HTR-8/SVneo (cell line): ENCODE measurements at regions not wholly inside any gene's neighbourhood (a gene's known extent, or its start where the extent isn't known, plus 50 kb on each side); places are given as distances from the start of the nearest gene placed in this dataset.

Source experiments
- DNase-seq: peaks from one replicate; pipeline ENCODE4 v3.0.0; 2011; ENCODE audit warnings: low spot score, mixed read lengths; ENCODE audit not compliant: insufficient read length
- FAIRE-seq: peaks from 2 replicates; lab custom pipeline; 2011; peaks lifted over from hg19 to GRCh38; lab: Jason Lieb, UNC

DNA sequence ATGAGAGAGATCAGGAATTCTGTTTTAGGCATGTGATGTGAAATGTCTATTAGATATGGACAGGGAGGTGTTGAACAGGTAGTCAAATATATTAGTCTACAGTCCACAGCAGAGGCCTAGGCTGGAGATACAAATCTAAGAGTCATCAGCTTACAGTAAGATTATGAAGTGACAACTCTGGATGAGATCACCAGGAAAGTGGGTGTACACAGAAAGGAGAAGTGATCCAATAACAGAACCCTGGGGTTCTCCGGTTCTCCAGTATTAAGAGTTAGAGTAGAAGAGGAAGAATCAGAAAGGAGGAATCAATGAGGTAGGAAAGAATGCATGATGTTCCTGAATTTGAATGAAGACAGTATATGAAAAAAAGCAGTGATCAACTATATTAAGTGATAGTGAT is 362.3 kb downstream of the FIGN start:
- DNase-seq = no peak
- no peak for FAIRE-seq

GRCh38 chr2:163370169-163370886 is 365.5 kb downstream of the FIGN start:
- DNase-seq (no peak), FAIRE-seq (no peak)

DNA sequence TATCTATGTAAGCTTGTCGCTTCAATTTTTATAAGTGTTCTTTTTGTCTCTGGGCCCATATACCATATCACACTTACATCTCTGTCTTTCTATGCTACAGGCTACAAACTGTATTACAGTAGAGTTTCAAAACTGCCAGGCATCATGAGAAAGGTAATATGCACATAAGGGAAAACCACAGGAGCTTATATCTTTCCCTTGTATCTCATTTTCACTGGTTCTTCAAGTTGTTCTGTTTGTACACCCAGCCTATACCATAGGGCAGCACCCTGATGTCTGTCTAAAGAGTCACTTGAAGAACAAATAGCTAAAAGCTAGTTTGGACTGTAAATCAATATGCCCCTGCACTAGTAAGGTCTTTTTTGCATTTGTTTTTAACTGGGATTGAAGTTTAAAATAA is 366.7 kb downstream of the FIGN start:
- FAIRE-seq (no peak), DNase-seq (no peak)

DNA sequence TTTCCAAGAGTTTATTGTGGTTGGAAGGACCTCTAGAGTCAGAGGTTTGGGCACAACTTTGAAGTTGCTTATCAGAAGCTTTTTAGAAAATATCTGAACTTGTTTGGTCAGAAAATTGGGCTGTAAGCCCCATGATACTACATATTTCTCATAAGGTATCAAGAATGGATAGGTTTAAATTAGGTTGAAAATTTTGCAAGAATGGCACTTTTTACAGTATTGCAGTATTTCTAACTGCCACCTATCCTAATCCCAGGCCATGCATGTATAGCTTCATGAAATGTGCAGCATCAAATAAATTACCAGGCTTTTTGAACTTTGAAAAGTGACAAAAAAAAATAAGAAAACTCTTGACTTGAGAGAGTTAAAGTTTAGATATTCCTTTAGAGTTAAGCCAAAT is 367.2 kb downstream of the FIGN start:
- FAIRE-seq (no peak), DNase-seq (no peak)

DNA sequence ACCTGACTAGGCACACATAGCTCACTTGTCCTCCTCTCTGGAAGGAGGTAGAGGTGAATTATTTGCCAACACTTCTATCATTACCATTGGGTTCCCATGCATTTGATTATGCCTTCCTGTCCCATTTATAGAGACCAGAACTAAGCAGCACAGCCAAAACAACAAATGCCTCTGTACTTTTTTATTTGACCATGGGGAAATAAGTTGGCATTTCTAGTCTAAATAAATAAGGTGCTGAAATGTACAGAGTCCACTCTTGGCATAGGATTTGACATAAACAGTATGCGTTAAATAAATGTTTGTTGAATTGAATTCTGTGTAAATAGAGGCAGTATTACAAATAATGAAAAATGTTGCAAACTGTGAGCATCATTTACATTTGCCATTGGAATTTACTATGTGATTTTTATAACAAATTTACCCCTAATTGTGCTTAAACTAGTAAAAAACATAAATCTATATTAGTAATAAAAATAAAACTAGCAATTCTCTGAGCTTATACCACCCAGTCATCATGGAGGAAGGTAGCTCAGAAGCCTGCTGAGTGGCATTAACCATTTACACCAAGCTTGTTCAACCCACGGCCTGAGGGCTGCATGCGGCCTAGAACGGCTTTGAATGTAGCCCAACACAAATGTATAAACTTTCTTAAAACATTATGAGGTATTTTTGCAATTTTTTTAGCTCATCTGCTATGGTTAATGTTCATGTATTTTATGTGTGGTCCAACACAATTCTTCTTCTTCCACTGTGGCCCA is 367.8 kb downstream of the FIGN start:
- no peak for FAIRE-seq
- DNase-seq = no peak

DNA sequence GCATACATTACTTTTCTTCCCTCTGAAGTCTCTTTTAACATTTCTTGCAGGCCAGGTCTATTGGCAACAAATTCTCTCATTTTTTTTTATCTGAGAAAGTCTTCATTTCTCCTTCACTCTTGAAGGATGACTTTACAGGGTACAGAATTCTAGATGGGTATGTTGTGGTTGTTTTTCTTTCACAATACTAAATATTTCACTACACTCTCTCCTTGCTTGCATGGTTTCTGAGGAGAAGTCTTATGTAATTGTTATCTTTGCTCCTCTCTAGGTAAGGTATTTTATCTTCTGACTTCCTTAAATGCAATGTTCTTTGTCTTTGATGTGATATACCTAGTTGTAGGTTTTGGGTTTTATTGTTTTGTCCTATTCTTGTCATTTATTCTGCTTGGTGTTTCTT is 371.1 kb downstream of the FIGN start:
- DNase-seq (no peak), FAIRE-seq (no peak)

GRCh38 chr2:163353551-163353950 is 382.3 kb downstream of the FIGN start:
- no peak for FAIRE-seq

DNA sequence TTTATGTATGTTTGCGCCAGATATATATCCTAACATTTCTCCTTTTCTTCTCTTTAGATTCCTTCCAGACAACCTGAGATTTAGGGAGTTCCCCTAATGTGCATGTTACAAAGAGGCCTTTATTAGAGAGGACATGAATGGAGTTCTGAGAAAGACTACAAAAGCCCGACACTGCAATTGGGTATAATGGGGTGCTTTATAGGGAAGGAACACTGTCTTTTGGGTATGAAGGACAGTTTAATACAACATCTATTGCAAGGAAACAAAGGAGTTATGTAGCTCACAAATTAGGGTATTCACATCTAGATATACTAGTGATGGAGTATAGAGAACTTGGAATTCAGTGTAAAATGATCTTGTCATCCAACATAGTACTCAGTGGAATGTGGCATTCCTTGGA is 383.8 kb downstream of the FIGN start:
- no peak for FAIRE-seq
- no peak for DNase-seq

More at GRCh38 chr2:163353551-163353950, 382.3 kb downstream of the FIGN start:
- no peak for DNase-seq

- DNase-seq = no peak
- FAIRE-seq = no peak
Observed at GRCh38 chr2:163351143-163351542, 384.7 kb downstream of the FIGN start.

DNA sequence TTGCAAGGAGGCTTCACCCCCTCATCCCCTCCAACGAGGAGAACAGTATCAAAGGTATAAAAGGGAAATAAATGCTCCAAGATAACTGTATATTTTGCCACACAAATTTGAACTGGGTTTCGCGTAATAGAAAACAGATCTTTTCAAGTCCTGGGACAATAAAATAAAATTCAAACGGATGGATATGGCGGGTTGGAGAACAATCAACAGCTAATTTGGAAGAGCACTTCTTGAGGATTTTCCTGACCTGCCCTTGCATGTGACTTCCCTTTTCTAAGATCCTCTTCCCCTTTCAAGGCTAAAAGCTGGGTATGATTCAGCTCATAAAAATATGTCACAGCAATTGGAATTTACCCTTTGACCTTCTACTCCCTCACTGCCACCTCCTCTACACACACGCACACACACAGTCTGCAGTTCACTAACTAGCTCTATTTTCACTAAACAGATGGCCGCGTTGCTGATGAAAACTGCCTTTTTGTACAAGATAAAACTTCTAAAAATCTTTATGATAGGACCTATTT is 386.9 kb downstream of the FIGN start:
- FAIRE-seq (peak; percentile 96), DNase-seq (peak; percentile 57)

- FAIRE-seq = peak; percentile 96
- peak; percentile 80 for DNase-seq
Observed at GRCh38 chr2:163347982-163348856, 387.6 kb downstream of the FIGN start.

- FAIRE-seq (no peak), DNase-seq (peak; percentile 17)
Observed at GRCh38 chr2:163345795-163346573, 389.8 kb downstream of the FIGN start.

GRCh38 chr2:163343316-163343715 is 392.5 kb downstream of the FIGN start:
- FAIRE-seq (no peak), DNase-seq (no peak)

GRCh38 chr2:163341426-163341825 is 394.4 kb downstream of the FIGN start:
- FAIRE-seq (no peak), DNase-seq (no peak)

GRCh38 chr2:163338270-163338669 is 397.5 kb downstream of the FIGN start:
- FAIRE-seq (no peak), DNase-seq (no peak)

DNA sequence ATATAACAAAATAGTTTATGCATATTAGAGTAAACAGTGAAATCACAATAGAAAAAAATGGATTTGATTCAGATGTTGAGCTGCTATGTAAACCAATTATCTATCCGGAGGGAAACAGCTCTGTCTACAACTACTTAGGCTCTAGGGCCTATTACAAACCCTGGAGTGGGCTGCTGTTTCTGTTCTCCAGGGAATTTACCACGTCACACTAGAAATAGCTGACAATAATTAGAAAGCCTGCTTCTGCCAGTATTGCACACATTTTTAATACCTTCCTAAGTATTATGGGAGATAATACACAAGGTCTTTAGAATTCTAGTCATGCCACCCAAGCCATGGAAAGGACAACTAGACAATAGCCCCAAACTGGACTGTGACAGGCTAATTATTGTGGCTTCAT is 411.1 kb downstream of the FIGN start:
- DNase-seq = no peak
- no peak for FAIRE-seq

- DNase-seq (no peak), FAIRE-seq (no peak)
Observed at GRCh38 chr2:163319006-163319405, 416.8 kb downstream of the FIGN start.

GRCh38 chr2:163314712-163315111 is 421.1 kb downstream of the FIGN start:
- DNase-seq (no peak), FAIRE-seq (no peak)

- DNase-seq = peak; percentile 3
- no peak for FAIRE-seq
Observed at GRCh38 chr2:163312713-163313112, 423.1 kb downstream of the FIGN start.

DNA sequence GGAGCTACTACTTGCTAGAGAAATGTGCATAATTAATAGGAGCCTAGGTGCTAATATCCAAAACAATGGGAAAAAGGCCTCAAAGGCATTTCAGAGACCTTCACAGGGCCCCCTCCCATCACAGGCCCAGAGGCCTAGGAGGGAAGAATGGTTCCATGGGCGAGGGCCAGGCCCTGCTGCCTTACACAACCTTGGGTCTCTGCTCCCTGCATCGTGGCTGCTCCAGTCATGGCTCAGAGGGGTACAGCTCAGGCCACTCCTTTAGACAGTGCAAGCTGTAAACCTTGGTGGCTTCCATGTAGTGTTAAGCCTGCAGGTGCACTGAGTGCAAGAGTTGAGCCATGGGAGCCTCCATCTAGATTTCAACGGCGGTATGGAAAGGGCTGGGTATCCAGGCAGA is 429.2 kb downstream of the FIGN start:
- DNase-seq (no peak), FAIRE-seq (no peak)
